GM12864 (cell line): ENCODE measurements at regions not wholly inside any gene's neighbourhood (a gene's known extent, or its start where the extent isn't known, plus 50 kb on each side); places are given as distances from the start of the nearest gene placed in this dataset.

Source experiments
- DNase-seq: peaks from one replicate; pipeline ENCODE4 v3.0.0-alpha.2; 2011; ENCODE audit warnings: low read depth
- H3K4me3 ChIP-seq: 2 replicates; pipeline ENCODE4 v1.5.1; 2011; ENCODE audit warnings: mild to moderate bottlenecking, low read depth, low read length, control low read depth
- CTCF ChIP-seq: IDR thresholded peaks from 2 replicates; pipeline ENCODE4 v1.5.1; 2011; ENCODE audit warnings: low read depth, mild to moderate bottlenecking, moderate library complexity, low read length, control low read depth, inconsistent platforms; ENCODE audit errors: missing control alignments

GRCh38 chr5:96093890-96094381 lies 132.3 kb upstream of the ELL2 start:
- no peak overlapping the region for H3K4me3 ChIP-seq
- no peak for TF ChIP-seq CTCF
- DNase-seq: no peak

GRCh38 chr5:96093340-96093739 lies 131.7 kb upstream of the ELL2 start:
- no peak overlapping the region for H3K4me3 ChIP-seq
- TF ChIP-seq CTCF: no peak
- no peak for DNase-seq

DNA sequence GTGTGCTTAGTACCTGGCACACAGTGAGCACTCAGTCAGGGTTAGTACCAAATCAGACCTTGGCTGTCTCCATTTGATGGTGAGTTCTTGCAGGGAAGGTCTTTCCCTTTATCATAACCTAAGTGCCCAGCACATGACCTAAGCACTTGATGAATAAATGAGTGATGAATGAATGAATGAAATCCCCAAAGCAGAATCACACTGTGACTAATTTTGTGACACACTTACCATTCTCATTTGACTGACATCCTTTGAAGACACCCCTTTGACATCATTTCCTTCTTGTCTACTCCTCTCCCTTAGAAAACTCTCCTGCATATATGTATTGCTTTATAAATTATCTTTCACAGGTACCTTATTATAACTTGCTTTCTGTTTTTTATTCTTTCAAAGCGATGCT lies 130.2 kb upstream of the ELL2 start:
- H3K4me3 ChIP-seq: no peak overlapping the region
- TF ChIP-seq CTCF: no peak
- DNase-seq: no peak

- H3K4me3 ChIP-seq: no peak overlapping the region
- no peak for TF ChIP-seq CTCF
- no peak for DNase-seq
Observed at GRCh38 chr5:96090215-96090614, 128.6 kb upstream of the ELL2 start.

- TF ChIP-seq CTCF: no peak
- DNase-seq: no peak
- no peak overlapping the region for H3K4me3 ChIP-seq
Observed at GRCh38 chr5:96088706-96089498, 127.3 kb upstream of the ELL2 start.

DNA sequence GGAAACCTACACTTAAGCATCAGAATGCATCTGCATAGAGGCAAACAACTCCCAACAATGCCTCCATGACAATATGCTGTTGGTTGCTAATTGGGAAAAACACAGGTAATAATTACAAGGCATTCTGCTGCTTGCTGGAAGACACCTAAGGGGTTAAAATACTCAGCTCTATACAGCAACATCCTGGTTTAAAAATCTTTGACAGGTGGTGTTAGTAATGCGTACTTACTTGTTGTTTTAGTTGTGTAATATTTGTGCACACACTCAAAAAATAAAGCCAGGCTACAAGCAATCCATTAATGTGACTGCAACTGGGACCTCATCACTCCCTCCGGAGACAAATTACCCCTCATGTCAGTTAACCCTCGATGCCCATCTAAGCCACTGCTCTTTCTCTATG lies 126.3 kb upstream of the ELL2 start:
- DNase-seq: no peak
- no peak for TF ChIP-seq CTCF
- no peak overlapping the region for H3K4me3 ChIP-seq
